GM21619 (cell line): ENCODE measurements at regions not wholly inside any gene's neighbourhood (a gene's known extent, or its start where the extent isn't known, plus 50 kb on each side); places are given as distances from the start of the nearest gene placed in this dataset.

Source experiments
- ATAC-seq: cut with Tn5 transposase; IDR thresholded peaks from one replicate; pipeline ENCODE4 v1.9.1; 2021; ENCODE audit not compliant: unreplicated experiment

GRCh38 chr2:157935378-157935906 is 59.3 kb upstream of the ACVR1 start:
- ATAC-seq: no peak

GRCh38 chr2:157934684-157935377 is 58.7 kb upstream of the ACVR1 start:
- ATAC-seq: no peak

DNA sequence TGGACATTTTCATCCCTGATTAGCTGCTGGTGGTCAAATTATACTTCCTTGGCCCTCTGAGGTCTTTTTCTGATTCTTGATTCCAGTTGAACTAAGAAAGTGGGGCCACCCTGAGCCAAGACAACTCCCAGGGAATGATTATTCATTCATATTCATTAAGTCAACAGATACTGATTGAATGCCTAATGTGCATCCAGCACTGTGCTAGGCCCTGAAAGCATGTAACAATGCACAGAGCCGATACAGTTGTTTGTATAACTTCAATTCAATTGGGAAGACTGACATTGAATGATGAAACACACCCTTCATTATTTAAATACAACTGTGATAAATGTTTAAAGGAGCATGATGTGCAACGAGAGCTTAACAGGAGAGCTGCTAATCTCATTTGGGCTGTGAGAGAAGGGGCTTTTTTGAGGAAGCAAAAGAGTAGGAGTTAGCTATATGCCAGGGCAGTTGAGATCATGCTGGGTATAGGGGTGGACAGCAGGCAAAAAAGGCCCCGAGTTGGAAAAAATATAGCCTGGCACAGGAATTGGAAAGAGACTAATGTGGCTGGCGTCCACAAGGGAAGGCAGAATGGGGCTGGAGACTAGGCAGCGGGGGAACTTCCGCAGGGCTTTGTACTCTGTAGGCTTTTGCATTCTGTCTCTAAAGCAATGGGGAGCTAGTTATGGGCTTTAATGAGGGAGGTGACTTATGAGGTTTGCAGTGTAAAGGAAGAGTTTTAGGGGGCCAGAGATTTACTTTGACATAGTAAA is 57.2 kb upstream of the ACVR1 start:
- ATAC-seq: no peak

GRCh38 chr2:157932480-157933159 is 56.5 kb upstream of the ACVR1 start:
- no peak for ATAC-seq

- ATAC-seq: no peak
These were observed 55.4 kb upstream of the ACVR1 start for GRCh38 chr2:157931542-157931941.

- no peak for ATAC-seq
These were observed 54.6 kb upstream of the ACVR1 start for GRCh38 chr2:157930728-157931127.

DNA sequence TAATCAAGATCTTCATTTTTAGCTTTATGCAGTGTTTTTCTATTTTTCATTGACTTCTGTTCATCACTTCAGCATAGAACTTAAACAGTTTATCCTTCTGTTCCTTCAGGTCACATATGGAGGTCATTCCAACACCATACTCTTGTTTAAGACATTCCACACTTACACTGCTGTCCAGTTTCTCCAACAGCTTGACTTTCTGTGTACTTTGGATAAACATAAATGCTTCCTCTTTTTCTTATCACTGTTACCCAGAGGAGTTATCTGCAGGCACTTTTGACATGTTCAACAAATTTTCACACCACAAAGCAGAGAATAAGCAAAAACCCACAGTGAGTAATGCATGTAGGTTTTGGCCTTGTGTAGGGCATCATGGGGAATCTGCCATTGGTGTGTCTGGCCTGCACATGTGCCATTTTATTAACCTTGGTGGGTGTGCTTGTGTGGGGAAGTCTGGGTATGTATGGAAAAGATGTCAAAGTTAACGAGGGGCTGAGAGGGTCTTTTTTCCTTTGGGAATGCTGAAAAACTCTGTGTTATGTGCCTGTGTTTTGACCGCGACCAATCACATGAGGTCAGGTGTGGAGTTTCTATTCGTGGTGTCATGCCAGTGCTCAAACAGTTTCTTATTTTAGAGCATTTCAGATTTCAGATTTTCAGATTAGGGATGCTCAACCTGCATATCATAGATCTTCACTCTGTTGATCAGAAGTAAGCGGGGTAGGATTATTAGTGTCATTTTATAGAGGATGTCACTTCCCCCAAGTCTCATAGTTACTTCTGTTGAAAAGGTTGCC is 53.9 kb upstream of the ACVR1 start:
- ATAC-seq: no peak

- no peak for ATAC-seq
These were observed 52.2 kb upstream of the ACVR1 start for GRCh38 chr2:157928372-157928771.

DNA sequence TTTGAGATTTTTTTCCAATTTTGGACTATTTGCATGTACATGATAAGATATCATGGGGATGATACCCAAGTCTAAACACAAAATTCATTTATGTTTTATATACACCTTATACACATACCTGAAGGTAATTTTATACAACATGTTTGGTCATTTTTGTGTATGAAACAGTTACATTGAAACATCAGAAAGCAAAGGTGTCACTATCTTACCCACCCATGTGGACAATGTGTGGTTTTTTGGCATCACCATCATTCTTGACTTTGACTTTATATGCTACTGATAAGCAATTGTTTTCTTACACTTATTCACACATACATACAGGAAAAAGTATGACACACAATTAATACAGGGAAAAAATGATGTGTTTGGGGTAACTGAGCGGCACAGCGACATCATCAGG is 51.0 kb upstream of the ACVR1 start:
- no peak for ATAC-seq
